Stimulated activated CD4-positive, alpha-beta T cell treated with anti-CD3 and anti-CD28 coated beads, Interleukin-4, amount 100 ng/mL, for 24 hours (primary cell): ENCODE measurements at regions not wholly inside any gene's neighbourhood (a gene's known extent, or its start where the extent isn't known, plus 50 kb on each side); places are given as distances from the start of the nearest gene placed in this dataset.

Experiments used
- DNase-seq: peaks from one replicate; pipeline ENCODE4 v3.0.0-alpha.2; 2020

DNA sequence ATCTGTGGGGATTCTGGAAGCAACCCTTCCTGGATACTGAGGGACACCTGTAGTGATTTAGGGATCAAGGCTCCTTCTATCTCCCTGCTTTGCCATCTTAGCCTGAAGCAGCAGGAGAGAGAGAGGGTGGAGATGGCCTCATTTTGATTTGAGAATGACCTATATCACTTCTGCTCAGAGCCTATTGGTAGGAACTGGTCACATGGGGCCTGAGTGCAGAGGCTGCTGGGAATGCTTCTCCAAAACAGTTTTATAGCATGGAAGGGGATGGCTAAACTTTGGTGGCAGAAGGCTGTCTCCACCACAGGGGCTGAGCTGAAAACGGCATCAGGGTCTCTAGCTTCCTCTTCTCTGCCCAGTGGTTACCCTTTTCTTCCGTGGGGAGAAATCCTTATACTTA, 105.8 kb downstream of the TBX19 start:
- no peak for DNase-seq

- no peak for DNase-seq
Observed at GRCh38 chr1:168381850-168382249, 101.2 kb downstream of the TBX19 start.

DNA sequence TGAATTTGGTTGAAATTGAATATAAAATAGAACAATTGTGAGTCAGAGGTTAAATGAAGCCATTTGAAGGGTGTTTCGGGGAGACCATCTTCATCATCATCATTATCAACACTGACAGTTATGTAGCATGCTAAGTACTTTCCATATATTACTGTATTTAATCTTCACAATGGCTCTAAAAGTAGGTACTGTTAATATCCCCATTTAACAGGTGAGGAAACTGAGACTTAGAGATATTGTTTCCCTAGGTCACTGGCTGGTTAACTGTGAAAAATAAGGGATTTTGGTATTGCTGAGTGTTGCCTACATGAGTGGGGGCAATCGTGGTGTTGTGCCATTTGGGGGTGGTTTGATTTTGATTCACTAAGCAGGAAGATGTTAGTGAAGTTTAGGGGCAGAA, 100.3 kb downstream of the TBX19 start:
- no peak for DNase-seq

- DNase-seq = no peak
Observed at GRCh38 chr1:168379104-168379860, 98.6 kb downstream of the TBX19 start.

GRCh38 chr1:168375566-168376300, 95.1 kb downstream of the TBX19 start:
- DNase-seq = no peak

DNA sequence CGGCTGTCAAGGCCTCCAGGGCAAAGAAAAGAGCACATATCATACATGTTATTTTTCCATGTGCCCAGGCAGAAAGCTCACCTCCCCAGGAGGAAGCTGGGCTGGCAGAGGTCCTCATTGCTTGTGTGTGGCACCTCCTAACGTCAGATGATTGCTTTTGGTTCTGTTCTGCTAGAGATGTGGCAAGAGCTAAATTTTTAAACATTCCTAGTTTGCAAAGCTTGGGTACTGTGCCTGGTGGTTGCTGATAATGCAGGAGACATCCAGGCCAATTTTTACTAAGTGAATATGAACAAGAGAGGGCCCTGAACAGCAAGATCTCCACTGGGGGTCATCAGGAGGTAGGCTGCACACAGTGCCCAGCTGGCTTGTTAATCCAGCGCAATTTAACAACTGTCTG, 93.9 kb downstream of the TBX19 start:
- DNase-seq = no peak

DNA sequence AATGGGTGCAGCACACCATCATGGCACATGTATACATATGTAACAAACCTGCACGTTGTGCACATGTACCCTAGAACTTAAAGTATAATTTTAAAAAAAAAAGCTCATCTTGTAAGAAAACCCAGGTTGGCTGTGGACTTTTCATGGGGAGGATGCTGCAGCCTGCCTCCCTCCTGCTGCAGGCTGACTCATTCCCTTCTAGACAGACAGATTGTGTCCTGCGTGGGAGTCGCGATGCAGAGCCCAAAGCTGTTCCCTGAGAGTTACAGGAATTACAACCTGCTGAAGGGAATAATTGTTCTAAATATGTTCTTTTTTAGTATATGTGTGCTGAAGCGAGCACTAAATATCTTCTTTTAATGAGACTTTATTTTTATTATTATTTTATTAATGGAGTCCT, 93.2 kb downstream of the TBX19 start:
- peak; percentile 15 for DNase-seq

GRCh38 chr1:168372861-168373371, 92.2 kb downstream of the TBX19 start:
- DNase-seq = no peak

- no peak for DNase-seq
Observed at GRCh38 chr1:168372307-168372706, 91.6 kb downstream of the TBX19 start.

GRCh38 chr1:168371477-168371876, 90.8 kb downstream of the TBX19 start:
- no peak for DNase-seq

GRCh38 chr1:168370586-168370985, 89.9 kb downstream of the TBX19 start:
- no peak for DNase-seq

DNA sequence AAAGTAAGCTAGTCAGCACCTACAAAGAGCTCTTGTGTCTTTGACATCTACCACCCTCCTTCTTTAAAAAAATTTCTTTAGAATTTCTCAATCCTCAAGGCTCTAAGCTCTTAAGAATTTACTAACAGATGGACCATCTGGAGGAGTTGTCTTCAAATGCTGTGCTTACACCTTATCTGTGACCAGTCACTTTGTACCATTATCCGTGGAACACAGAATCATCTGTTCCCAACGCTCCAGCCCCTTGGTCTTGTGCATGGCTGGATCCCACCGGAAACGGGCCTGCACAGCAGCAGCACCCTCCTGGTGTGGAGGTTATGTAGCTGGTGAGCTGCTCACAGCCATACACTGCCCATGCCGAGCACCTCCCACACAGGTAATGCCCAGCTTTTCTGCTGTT, 89.0 kb downstream of the TBX19 start:
- DNase-seq = no peak

DNA sequence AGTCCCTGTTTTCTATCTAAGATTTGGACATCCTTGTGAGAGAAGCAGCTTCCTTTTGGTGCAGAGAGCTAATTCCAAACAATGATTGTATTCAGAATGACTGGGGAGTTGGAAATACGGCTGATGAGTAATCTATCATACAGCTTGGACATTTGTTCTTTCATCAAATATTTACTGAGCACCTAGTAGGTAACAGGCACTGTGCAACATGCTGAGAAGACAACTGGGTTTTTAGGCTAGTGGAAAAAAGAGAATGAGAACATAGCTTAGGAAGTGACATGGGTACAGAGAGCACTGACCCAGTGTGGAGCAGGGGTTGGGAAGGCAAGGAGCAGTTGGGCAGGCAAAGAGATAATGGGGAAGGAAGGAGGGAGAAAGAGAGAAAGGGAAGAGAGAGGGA, 87.5 kb downstream of the TBX19 start:
- DNase-seq = no peak

DNA sequence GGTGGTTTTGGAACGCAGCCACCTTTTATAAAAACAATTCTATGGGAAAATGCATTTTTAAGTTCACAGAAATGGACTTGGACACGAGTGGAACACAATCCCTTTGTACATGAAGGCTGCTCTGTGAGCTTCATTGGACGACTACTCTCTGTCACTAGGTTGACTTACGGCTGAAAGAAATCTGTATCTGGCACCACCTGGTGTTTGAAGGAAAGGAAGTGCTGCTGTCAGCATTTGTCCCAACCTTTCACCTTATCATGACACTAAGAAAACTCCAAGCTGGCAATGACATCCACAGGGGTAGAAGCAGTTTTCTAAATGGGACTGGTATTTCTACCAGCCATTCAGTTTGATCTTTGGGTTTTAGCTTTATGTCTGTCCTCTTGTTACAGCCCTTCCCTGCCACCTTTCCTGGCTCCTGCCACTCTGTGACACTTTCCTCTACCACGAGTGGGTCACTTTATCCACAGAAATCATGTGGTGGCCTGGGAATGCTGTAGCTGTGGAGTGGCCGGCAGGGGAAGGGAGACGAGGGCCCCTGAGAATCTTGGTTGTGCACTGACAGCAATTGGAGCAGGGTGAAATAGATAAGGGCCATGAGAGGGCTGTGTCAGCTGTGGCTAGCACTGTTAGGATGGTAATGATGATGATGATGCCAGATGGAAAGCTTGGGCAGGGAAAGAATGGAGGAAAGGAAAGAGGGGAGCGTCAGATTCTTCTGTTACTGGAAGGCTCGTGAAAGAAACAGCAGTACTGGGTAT, 85.2 kb downstream of the TBX19 start:
- peak; percentile 12 for DNase-seq
